ENCODE measurements at regions not wholly inside any gene's neighbourhood (a gene's known extent, or its start where the extent isn't known, plus 50 kb on each side); places are given as distances from the start of the nearest gene placed in this dataset.
"Not testable (repeated sequence)": the region's sequence is repeated elsewhere in the genome, so short reads cannot be mapped to it uniquely, and the experiment has no call there.

DNA sequence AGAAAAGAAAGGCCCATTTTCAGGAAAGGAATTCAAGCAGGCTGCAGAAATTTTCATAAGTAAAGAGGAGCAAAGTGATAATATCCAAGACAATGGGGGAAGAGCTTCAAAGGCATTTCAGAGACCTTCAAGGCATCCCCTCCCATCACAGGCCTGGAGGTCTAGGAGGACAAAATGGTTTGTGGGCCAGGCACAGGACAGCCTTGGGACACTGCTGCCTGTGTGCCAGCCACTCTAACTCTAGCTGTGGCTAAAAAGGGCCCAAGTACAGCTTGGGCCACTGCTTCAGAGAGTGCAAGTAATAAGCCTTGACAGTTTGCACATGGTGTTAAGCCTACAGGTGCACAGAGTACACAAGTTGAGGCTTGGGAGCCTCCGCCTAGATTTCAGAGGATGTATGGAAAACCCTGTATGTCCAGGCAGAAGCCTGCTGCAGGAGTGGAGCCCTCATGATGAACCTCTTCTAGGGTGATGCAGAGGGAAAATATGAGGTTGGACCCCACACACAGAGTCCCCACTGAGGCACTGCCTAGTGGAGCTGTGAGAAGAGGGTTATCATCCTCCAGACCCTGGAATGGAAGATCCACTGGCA is 51.8 kb upstream of the ZSWIM5 start:
- no peak for DNase-seq (ENCODE audit: low spot score)

GRCh38 chr1:45259053-45259452 is 52.6 kb upstream of the ZSWIM5 start:
- no peak for DNase-seq (ENCODE audit: low spot score)

- no peak for DNase-seq (ENCODE audit: low spot score)
These were observed 53.8 kb upstream of the ZSWIM5 start for GRCh38 chr1:45260244-45260643.

- DNase-seq (ENCODE audit: low spot score), result no peak
These were observed 56.7 kb upstream of the ZSWIM5 start for GRCh38 chr1:45263132-45263531.

DNA sequence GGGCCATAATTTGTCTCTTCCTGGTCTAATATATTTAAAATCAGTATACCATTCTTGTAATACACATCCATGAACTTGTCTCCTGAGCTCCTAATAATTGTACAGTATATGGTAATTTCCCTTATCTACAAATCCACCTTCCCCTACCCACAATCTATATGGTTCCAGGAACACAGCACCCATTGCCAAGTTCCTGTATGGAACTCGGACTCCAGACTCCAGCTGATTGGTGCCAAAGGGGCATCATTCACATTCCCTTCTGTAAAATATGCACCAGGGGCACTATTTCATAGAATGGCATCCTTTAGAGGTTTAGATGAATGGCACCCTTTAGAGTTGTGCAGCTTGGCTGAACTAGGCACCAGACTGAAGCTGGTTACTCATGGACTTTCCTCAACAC is 58.8 kb upstream of the ZSWIM5 start:
- DNase-seq (ENCODE audit: low spot score), result no peak

DNA sequence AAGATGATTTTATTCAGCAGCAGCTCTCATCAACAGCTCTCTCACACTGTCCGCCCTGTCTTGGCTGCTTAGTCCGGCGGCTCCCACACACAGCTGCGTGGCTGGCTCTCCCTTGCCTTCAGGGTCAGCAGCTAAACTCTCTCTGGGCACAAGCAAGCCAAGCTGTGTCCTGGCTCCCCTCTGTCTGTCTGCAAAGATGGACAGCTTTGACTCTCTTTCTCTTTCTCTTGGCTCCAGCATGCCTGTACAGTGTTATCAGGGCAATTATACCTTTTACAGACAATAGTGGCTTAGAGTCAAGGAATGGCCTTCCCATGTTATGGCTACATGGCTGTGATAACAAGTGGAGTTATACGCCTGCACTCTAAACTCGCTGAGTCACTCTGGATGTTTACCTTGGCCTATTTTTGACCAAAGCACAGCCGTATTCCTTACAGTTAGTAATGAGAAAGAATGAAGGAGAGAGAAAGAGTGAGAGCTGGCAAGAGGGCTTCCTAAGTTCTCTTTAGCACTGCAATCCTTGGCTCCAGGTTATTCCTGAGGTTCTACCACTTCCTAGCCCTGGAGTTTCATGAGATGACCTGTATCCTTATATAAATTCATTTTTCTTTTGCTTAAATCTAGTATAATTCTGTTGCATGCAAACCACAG is 59.9 kb upstream of the ZSWIM5 start:
- no peak for DNase-seq (ENCODE audit: low spot score)

GRCh38 chr1:45268310-45268709 is 58.4 kb upstream of the HPDL start:
- DNase-seq (ENCODE audit: low spot score), result not testable (repeated sequence)

- not testable (repeated sequence) for DNase-seq (ENCODE audit: low spot score)
These were observed 54.4 kb upstream of the HPDL start for GRCh38 chr1:45272267-45272666.

DNA sequence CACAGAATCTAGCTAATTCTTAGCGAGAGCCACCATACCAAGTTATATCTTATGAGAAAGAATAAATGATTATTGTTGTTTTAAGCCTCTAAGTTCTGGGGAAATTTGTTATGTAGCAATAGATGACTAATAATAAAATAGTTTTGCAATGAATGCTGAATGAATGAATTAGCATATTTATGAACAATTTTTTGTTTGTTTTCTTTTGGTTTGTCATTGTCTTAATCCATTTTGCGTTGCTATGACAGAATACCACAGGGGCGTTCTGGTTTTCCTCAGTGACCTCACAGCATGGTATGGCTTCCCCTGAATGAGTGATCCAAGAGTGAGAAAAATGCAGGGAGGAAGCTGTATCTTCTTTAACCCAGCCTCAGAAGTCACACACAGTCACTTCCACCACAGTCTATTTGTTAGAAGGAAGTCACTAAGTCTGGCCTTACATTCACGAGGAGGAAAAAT is 53.8 kb upstream of the HPDL start:
- DNase-seq (ENCODE audit: low spot score), result no peak

DNA sequence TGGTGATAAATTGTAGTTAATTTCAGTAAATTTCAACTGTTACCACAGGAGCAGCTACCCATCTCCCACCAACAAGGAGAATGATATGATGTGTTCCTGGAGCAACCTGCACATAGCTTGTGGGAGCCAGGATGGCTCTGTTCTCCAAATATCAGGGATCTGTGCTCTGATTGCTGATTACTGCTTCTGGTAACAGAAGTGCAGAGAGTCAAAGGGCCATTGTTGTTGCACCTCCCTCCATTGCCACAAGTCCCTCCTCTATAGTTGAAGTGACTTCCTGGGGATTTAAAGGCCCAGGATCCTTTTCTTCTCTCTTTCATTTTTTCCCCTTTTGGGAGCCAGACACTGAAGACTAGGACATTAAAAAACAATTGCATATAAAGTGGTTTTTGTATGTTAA is 51.6 kb upstream of the HPDL start:
- peak; percentile 62 for DNase-seq (ENCODE audit: low spot score)
